ENCODE measurements at regions not wholly inside any gene's neighbourhood (a gene's known extent, or its start where the extent isn't known, plus 50 kb on each side); places are given as distances from the start of the nearest gene placed in this dataset.

DNA sequence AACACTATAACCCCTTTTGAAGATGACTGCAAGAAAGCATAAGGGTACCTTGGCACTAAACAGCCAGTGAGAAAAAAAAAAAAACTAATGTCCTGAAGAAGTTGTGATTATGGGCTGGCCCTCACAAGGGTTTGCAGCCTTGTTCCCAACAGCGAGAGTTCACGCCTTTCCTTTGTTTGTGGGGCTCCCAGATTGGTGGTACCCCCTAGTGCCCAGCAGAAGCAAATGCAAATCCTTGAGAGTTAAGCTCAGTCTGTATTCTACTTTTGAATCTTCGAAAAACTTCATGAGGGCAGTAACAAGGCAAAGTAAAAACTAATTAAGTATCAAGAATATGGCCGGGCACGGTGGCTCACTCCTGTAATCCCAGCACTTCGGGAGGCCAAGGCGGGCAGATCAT, 238.9 kb upstream of the LMO3 start:
- FAIRE-seq = no peak

DNA sequence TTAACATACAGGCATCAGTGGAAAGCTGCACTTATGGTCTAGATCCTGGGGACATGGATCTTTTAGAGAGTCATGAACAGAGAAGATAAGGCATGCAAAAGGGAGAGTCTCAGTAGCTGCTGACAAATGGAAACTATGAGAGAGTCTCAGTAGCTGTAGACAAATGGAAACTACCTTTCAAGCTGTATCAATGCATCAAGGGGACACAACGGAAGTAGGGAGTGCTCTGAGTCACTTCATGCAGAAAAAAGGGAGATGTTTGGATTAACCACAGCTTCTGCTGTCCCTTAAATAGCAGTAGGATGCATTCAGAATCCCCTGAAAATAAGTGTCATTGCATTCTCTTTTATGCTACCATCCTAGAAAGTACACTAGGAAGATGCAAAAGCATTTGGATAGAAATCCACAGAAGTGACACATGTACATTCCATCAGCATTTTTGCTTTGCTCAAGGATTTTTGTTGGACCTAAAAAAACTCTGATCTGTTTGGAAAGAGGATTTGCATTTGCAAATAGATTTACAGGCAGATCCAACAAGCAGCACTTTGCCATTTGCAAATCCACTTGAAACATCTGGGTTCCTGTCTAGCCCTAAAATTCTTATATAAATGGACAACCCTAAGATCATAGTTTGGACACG, 227.5 kb upstream of the LMO3 start:
- no peak overlapping the region for H3K4me3 ChIP-seq (ENCODE audit: low read depth, low read length)
- DNase-seq (ENCODE audit: low read depth) (no peak), FAIRE-seq (no peak)
- H3K36me3 ChIP-seq (ENCODE audit: control insufficient read depth, insufficient read depth, low read length) = no peaks in the 10 kb centered on the region
- no peaks in the 10 kb centered on the region for H3K27me3 ChIP-seq (ENCODE audit: control insufficient read depth, insufficient read depth, low read length)
- TF ChIP-seq, protein P1, sequence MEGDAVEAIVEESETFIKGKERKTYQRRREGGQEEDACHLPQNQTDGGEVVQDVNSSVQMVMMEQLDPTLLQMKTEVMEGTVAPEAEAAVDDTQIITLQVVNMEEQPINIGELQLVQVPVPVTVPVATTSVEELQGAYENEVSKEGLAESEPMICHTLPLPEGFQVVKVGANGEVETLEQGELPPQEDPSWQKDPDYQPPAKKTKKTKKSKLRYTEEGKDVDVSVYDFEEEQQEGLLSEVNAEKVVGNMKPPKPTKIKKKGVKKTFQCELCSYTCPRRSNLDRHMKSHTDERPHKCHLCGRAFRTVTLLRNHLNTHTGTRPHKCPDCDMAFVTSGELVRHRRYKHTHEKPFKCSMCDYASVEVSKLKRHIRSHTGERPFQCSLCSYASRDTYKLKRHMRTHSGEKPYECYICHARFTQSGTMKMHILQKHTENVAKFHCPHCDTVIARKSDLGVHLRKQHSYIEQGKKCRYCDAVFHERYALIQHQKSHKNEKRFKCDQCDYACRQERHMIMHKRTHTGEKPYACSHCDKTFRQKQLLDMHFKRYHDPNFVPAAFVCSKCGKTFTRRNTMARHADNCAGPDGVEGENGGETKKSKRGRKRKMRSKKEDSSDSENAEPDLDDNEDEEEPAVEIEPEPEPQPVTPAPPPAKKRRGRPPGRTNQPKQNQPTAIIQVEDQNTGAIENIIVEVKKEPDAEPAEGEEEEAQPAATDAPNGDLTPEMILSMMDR (IDR thresholded peaks at IDR 0.05; ENCODE audit: insufficient read depth, low read length, severe bottlenecking) = no peak

More for the DNA sequence above, 238.9 kb upstream of the LMO3 start:
- Histone ChIP-seq H3K36me3 (ENCODE audit: control insufficient read depth, insufficient read depth, low read length) (no peaks in the 10 kb centered on the region), H3K4me3 (ENCODE audit: low read depth, low read length) (no peak overlapping the region), H3K27me3 (ENCODE audit: control insufficient read depth, insufficient read depth, low read length) (no peaks in the 10 kb centered on the region)
- DNase-seq (ENCODE audit: low read depth) = no peak
- TF ChIP-seq, protein P1 (IDR thresholded peaks at IDR 0.05; ENCODE audit: insufficient read depth, low read length, severe bottlenecking) = no peak

DNA sequence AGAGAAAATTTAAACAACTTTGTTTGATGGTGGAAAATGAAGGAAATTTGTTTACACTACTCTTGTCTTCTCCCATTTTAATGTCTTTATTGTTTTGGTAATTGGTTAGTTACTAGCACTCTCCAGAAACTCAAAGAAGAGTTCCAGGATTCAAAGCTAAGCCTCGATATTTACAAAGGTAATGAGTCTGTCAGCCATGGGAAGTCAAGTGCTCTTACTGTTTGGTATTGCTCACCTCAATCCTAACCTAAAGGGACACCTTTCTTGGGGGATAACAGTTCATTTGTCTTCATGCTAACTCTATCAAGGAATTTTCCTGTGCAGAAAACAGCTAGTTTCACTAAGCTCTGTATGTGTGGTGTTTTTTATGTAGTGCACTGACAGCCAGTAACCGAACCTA, 222.9 kb upstream of the LMO3 start:
- H3K27me3 ChIP-seq (ENCODE audit: control insufficient read depth, insufficient read depth, low read length) = no peaks in the 10 kb centered on the region
- no peak overlapping the region for H3K4me3 ChIP-seq (ENCODE audit: low read depth, low read length)
- no peaks in the 10 kb centered on the region for H3K36me3 ChIP-seq (ENCODE audit: control insufficient read depth, insufficient read depth, low read length)
- DNase-seq (ENCODE audit: low read depth) (no peak), FAIRE-seq (no peak)
- TF ChIP-seq, protein P1 (IDR thresholded peaks at IDR 0.05; ENCODE audit: insufficient read depth, low read length, severe bottlenecking) = no peak

DNA sequence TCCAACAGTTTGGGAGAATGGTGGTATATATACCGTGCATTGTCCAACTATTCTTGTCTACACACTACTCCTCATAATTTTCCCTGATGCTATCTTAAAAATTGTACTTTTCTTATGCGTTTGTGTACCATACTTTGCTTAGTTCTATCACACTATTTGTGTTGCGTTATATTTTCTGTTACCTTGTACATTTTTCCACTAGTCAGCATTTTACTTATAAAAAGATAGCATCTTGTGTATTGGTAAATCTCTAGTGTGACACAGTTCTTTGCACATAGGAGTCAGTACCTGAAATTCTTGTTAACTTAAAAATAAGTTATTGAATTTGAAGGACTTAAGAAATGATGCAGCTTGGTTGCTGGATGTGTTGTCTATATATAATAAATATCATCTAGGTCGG, 201.8 kb upstream of the LMO3 start:
- FAIRE-seq = no peak
- H3K27me3 ChIP-seq (ENCODE audit: control insufficient read depth, insufficient read depth, low read length) = no peaks in the 10 kb centered on the region
- TF ChIP-seq, protein P1 (IDR thresholded peaks at IDR 0.05; ENCODE audit: insufficient read depth, low read length, severe bottlenecking) = no peak
- H3K36me3 ChIP-seq (ENCODE audit: control insufficient read depth, insufficient read depth, low read length) = no peaks in the 10 kb centered on the region
- no peak for DNase-seq (ENCODE audit: low read depth)
- H3K4me3 ChIP-seq (ENCODE audit: low read depth, low read length) = no peak overlapping the region

DNA sequence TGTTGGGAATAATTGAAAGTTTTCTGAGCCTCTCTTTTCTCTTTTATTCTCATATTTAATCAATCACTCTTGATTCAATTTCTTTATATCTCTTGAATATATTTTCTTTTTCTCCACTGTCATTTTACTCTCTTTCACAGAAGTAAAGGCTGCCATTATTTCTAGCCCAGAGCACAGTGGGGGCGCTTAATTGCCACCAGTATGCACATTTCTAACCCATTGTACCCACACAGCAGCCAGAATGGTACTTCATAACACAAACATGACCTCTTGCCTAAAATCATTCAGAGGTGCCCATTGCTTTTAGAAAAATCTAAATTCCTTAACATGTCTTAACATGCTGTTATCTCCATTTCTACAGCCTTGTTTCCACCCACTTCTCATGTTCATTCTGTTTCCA, 190.2 kb upstream of the LMO3 start:
- no peaks in the 10 kb centered on the region for H3K36me3 ChIP-seq (ENCODE audit: control insufficient read depth, insufficient read depth, low read length)
- TF ChIP-seq, protein P1 (IDR thresholded peaks at IDR 0.05; ENCODE audit: insufficient read depth, low read length, severe bottlenecking) = no peak
- no peaks in the 10 kb centered on the region for H3K27me3 ChIP-seq (ENCODE audit: control insufficient read depth, insufficient read depth, low read length)
- H3K4me3 ChIP-seq (ENCODE audit: low read depth, low read length) = no peak overlapping the region
- no peak for FAIRE-seq
- DNase-seq (ENCODE audit: low read depth) = peak; percentile 70

DNA sequence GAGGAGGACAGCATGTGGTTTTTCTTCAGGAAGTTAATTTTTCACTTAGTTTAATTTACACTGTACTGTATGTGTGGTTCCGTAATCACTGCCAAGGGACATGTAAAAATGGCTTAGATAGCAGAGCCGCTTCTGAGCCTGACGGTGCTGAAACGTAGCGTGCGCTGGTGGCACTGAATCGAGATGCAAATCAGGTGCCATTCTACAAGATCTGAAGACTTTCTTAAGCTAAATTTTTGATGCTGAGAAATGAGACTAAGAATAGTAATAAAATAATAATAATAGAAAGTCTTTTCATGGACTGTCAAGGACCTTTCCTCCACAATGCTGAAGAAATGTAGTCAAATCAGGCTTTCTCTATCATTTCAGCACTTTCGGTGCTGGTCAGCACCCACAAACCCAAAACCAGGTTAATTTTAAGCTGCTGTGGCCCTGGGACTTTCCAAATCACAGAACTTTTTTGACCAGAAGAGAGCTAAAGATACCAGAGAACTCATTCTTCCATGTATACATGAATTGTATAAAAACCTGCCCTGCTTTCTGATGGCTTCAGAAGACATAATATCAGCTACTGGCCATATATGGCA, 183.3 kb upstream of the LMO3 start:
- DNase-seq (ENCODE audit: low read depth) = no peak
- no peak for FAIRE-seq
- Histone ChIP-seq H3K36me3 (ENCODE audit: control insufficient read depth, insufficient read depth, low read length) (no peaks in the 10 kb centered on the region), H3K4me3 (ENCODE audit: low read depth, low read length) (no peak overlapping the region), H3K27me3 (ENCODE audit: control insufficient read depth, insufficient read depth, low read length) (no peaks in the 10 kb centered on the region)
- TF ChIP-seq, protein P1 (IDR thresholded peaks at IDR 0.05; ENCODE audit: insufficient read depth, low read length, severe bottlenecking) = no peak

Data from bronchial epithelial cell (primary cell).